GM12873 (cell line): ENCODE measurements at regions not wholly inside any gene's neighbourhood (a gene's known extent, or its start where the extent isn't known, plus 50 kb on each side); places are given as distances from the start of the nearest gene placed in this dataset.

Experiments used
- CTCF ChIP-seq: IDR thresholded peaks from 2 replicates; pipeline ENCODE4 v1.5.1; 2012; ENCODE audit warnings: low read depth, mild to moderate bottlenecking, moderate library complexity, low read length, control low read depth; ENCODE audit not compliant: insufficient read depth; ENCODE audit errors: missing control alignments

GRCh38 chr16:65746941-65747340 is 619.5 kb upstream of the CDH5 start:
- TF ChIP-seq CTCF: no peak

DNA sequence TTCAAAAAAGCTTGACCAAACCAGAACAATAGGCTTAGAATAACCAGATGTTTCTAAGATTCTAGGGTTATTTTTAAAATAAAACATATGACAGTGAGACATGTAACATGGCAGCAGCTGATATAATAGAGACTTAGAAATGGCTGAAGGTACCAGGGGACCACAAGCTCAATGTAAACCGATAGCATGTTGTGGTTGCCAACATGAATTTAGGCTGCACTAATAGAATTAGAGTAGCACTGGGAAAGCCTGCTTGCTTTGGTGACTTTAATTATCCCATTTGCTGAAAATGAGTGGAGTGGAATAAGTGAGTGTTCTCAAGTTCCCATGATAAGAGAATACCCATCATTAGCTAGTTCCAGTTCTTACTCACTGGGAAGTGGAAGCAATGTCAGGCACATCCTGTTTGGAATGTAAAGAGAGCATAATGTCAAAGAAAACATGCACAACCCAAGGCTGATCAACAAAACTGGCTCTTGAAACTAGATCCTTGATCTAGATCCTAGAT is 621.2 kb upstream of the CDH5 start:
- no peak for TF ChIP-seq CTCF

DNA sequence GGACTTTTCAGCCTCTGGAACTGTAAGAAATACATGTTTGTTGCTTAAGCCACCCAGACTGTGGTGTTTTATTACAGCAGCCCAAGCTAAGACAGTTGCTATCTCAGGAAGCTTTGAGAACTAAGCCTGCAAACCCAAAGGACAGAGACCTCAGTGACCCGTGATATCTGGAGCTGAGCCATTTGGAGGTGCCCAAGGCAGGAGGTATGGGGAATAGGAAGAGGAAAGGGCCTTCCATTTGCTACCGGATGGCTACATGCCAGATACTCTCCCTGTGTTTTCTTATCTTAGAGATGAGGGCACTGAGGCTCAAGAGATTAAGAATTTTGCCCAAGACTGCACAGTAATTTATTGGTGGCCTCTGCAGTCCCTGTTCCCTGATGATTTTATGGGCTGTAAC is 622.1 kb upstream of the CDH5 start:
- TF ChIP-seq CTCF: no peak

DNA sequence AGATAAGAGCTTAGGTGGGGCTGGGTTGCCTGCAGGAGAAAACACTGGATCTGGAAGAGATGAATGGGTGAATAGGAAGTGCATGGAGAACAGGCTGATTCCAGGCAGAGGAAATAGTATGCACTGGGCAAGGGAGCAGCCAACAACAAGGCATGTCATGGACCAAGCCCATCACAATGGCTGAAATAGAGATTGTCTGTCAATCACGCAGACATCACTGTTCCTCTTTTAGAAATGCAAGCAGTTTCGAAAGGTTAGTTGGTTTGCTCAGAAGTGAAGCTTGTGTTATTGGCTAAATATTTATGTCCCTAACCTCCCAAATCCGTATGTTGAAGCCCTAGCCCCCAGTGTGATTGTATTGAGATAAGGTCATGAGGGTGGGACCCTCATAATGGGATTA is 621.7 kb upstream of the CDH11 start:
- TF ChIP-seq CTCF: no peak

GRCh38 chr16:65740711-65741110 is 618.8 kb upstream of the CDH11 start:
- TF ChIP-seq CTCF: no peak

- no peak for TF ChIP-seq CTCF
Measured at GRCh38 chr16:65739518-65739917, 617.7 kb upstream of the CDH11 start.

GRCh38 chr16:65737831-65738230 is 616.0 kb upstream of the CDH11 start:
- TF ChIP-seq CTCF: no peak

DNA sequence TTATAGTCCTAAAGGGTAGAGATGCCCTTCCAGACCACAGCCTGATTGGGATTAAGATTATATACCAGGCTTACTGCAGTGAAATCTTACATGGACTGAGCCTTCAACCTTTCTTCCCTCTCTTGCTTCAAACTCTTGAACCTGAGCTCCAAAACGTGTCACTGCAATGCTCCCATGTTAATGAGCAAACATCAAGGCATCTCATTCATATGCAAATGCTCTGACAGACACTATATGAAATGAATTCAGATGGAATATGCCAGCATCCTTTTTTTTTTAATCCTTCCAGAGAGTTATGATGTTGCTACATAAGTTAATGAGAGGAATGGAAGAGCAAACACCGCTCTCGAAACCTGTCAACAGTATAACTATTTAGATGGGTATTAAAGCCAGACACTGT is 611.9 kb upstream of the CDH11 start:
- TF ChIP-seq CTCF: no peak
